C4-2B (cell line): ENCODE measurements at regions not wholly inside any gene's neighbourhood (a gene's known extent, or its start where the extent isn't known, plus 50 kb on each side); places are given as distances from the start of the nearest gene placed in this dataset.

Experiments used
- ZFX ChIP-seq: fragments of 450-650 bp; IDR thresholded peaks from 2 replicates; pipeline ENCODE4 v1.6.1; 2017
- TF ChIP-seq, protein P1 (sequence below): fragments of 450-650 bp; conservative IDR thresholded peaks from 2 replicates; pipeline ENCODE4 v1.5.1; 2017; ENCODE audit warnings: mild to moderate bottlenecking

- TF ChIP-seq, protein P1, sequence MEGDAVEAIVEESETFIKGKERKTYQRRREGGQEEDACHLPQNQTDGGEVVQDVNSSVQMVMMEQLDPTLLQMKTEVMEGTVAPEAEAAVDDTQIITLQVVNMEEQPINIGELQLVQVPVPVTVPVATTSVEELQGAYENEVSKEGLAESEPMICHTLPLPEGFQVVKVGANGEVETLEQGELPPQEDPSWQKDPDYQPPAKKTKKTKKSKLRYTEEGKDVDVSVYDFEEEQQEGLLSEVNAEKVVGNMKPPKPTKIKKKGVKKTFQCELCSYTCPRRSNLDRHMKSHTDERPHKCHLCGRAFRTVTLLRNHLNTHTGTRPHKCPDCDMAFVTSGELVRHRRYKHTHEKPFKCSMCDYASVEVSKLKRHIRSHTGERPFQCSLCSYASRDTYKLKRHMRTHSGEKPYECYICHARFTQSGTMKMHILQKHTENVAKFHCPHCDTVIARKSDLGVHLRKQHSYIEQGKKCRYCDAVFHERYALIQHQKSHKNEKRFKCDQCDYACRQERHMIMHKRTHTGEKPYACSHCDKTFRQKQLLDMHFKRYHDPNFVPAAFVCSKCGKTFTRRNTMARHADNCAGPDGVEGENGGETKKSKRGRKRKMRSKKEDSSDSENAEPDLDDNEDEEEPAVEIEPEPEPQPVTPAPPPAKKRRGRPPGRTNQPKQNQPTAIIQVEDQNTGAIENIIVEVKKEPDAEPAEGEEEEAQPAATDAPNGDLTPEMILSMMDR, result no peak
- no peak for TF ChIP-seq ZFX
Measured at GRCh38 chr2:8209494-8209893, 472.4 kb upstream of the ID2 start.
